ENCODE measurements at regions not wholly inside any gene's neighbourhood (a gene's known extent, or its start where the extent isn't known, plus 50 kb on each side); places are given as distances from the start of the nearest gene placed in this dataset.

DNA sequence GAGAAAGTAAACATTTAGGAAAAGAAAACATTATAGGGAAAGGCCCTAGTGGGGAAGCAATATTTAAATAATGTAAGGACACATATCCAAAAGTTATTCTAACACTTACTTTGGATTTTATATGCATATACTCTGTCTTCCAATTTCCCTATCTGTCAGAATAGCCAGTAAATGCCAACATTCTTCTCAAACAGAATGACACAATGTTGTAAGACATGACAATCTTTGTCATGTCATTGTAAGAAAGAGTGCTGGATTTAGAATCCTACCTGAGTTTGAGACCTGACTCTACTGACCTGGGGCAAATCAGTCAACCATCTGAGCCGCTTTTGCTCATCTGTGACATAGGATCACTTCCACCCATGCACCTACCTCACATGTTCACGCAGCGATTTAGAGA lies 198.3 kb downstream of the PHLDA1 start:
- no peak for DNase-seq (ENCODE audit: low spot score)
- H3K27ac Mint-ChIP-seq: no peak overlapping the region
- no peaks in the 10 kb centered on the region for H3K4me1 Mint-ChIP-seq (ENCODE audit: low read depth)
- H3K27me3 Mint-ChIP-seq (ENCODE audit: insufficient read depth): peaks cover 9% of the 10 kb centered on the region
- no peak overlapping the region for H3K4me3 Mint-ChIP-seq
- no peaks in the 10 kb centered on the region for H3K9me3 Mint-ChIP-seq
- intact Hi-C loops (cut with micrococcal nuclease): no loop called here
- no peaks in the 10 kb centered on the region for H3K36me3 Mint-ChIP-seq (ENCODE audit: low read depth)

DNA sequence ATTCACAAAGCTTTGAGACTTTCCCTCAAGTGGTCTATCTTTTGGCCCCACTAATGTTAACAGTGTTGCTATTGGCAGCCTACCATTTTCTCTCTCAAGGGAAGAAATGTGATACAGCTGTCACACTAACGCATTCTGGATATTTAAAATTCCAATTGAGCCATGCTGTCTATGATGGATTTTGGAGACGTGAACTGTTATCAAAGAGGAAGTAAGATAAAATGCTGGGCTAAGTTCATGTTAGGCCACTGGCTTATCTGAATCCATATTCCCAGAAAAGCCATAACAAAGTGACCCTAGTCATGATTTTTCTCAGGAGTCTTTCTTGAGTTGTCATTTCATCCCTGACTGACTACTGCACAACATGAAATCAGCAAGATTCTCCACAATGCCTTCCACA lies 200.2 kb downstream of the PHLDA1 start:
- no peaks in the 10 kb centered on the region for H3K4me1 Mint-ChIP-seq (ENCODE audit: low read depth)
- no peak overlapping the region for H3K27ac Mint-ChIP-seq
- no peaks in the 10 kb centered on the region for H3K36me3 Mint-ChIP-seq (ENCODE audit: low read depth)
- no peak overlapping the region for H3K4me3 Mint-ChIP-seq
- H3K27me3 Mint-ChIP-seq (ENCODE audit: insufficient read depth): peaks cover 9% of the 10 kb centered on the region
- H3K9me3 Mint-ChIP-seq: no peaks in the 10 kb centered on the region
- intact Hi-C loops (cut with micrococcal nuclease): no loop called here
- DNase-seq (ENCODE audit: low spot score): no peak

DNA sequence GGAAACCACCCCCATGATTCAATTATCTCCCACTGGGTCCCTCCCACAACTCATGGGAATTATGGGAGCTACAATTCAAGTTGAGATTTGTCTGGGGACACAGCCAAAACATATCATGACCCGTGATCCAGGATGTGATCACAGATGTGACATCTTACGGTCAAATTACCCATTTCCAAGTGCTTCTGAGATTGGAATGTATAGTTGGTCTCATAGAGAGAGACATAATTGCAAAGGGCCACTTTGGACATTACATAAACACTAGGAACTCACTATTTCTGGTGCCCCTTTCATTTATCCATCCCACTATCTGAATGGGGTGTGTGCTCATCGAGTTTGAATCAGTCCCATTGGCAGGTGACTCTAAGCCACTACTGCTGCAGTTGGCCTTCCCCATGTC lies 204.5 kb downstream of the PHLDA1 start:
- Mint-ChIP-seq H3K9me3 (no peaks in the 10 kb centered on the region), H3K27me3 (ENCODE audit: insufficient read depth) (peaks cover 6% of the 10 kb centered on the region), H3K27ac (no peak overlapping the region), H3K4me3 (no peak overlapping the region), H3K36me3 (ENCODE audit: low read depth) (no peaks in the 10 kb centered on the region), H3K4me1 (ENCODE audit: low read depth) (no peaks in the 10 kb centered on the region)
- intact Hi-C loops (cut with micrococcal nuclease): loop anchor here (10.0 kb wide), 1 partner anchor 48 kb away; no protein-coding TSS in a partner anchor
- no peak for DNase-seq (ENCODE audit: low spot score)

DNA sequence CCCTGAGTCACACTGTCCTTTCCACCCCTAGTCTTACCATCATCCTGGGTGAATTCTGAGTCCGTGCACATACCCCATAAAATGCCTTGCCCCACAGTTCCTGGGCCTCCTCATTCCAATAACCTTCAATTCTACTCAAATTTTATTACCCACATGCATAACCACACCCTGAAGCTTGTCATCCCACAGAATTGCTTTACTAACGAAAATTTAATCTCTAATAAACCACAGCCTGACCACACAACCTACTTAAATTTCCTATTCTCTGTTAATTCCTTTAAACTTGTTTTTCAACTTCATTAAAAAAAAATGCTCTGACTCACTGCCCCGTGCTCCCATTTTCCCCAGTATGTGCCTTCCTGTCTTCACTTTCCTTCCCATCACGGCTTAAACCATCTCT lies 205.9 kb downstream of the PHLDA1 start:
- Mint-ChIP-seq H3K27ac (no peak overlapping the region), H3K27me3 (ENCODE audit: insufficient read depth) (peaks cover 4% of the 10 kb centered on the region), H3K4me1 (ENCODE audit: low read depth) (no peaks in the 10 kb centered on the region), H3K9me3 (no peaks in the 10 kb centered on the region), H3K36me3 (ENCODE audit: low read depth) (no peaks in the 10 kb centered on the region), H3K4me3 (no peak overlapping the region)
- intact Hi-C loops (cut with micrococcal nuclease): loop anchor here (10.0 kb wide), 1 partner anchor 49 kb away; no protein-coding TSS in a partner anchor
- no peak for DNase-seq (ENCODE audit: low spot score)

DNA sequence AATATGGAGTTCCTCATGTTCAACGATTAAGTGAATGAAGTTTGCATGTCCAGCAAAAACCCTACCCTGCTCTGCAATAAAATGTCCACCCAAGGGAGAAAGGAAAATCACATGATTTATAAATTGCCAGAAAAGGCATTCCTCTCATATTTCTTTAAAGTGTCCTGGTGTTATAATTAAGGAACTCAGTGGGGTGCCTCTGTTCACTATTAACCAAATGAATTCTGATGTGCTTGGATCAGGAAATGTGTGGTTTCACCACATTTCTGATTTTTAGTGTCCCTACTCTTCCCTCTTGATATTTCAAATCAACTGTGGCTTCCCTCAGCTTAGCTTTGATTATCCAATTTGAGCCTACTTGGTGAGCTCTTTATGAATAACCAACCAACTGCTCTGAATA lies 208.1 kb downstream of the PHLDA1 start:
- peaks cover 6% of the 10 kb centered on the region for H3K4me1 Mint-ChIP-seq (ENCODE audit: low read depth)
- no peaks in the 10 kb centered on the region for H3K9me3 Mint-ChIP-seq
- no peak for DNase-seq (ENCODE audit: low spot score)
- intact Hi-C loops (cut with micrococcal nuclease): loop anchor here (10.0 kb wide), 1 partner anchor 51 kb away; no protein-coding TSS in a partner anchor
- no peak overlapping the region for H3K27ac Mint-ChIP-seq
- no peak overlapping the region for H3K4me3 Mint-ChIP-seq
- no peaks in the 10 kb centered on the region for H3K36me3 Mint-ChIP-seq (ENCODE audit: low read depth)
- H3K27me3 Mint-ChIP-seq (ENCODE audit: insufficient read depth): no peaks in the 10 kb centered on the region

DNA sequence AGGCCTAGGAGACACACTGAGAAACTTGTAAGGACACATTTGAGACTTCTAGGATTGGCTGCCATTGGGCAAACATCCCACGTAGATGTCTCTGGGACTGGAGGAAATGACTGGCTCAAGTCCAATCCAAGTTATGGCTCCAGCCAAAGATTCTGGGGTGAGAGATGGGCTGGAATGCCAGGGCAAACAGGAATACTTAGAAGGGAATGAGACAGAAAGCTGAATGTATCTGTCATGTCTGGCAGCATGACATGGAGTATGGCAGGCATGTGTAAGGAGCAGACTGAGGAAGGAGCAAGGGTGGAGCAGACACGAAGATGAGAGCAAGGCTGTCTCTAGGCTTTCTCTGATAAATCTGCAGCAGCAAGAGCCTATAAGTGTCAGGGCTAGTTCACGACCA lies 209.2 kb downstream of the PHLDA1 start:
- no peak for DNase-seq (ENCODE audit: low spot score)
- intact Hi-C loops (cut with micrococcal nuclease): loop anchor here (10.0 kb wide), 1 partner anchor 52 kb away; no protein-coding TSS in a partner anchor
- Mint-ChIP-seq H3K9me3 (no peaks in the 10 kb centered on the region), H3K36me3 (ENCODE audit: low read depth) (no peaks in the 10 kb centered on the region), H3K27ac (no peak overlapping the region), H3K4me3 (no peak overlapping the region), H3K4me1 (ENCODE audit: low read depth) (peaks cover 7% of the 10 kb centered on the region), H3K27me3 (ENCODE audit: insufficient read depth) (no peaks in the 10 kb centered on the region)

DNA sequence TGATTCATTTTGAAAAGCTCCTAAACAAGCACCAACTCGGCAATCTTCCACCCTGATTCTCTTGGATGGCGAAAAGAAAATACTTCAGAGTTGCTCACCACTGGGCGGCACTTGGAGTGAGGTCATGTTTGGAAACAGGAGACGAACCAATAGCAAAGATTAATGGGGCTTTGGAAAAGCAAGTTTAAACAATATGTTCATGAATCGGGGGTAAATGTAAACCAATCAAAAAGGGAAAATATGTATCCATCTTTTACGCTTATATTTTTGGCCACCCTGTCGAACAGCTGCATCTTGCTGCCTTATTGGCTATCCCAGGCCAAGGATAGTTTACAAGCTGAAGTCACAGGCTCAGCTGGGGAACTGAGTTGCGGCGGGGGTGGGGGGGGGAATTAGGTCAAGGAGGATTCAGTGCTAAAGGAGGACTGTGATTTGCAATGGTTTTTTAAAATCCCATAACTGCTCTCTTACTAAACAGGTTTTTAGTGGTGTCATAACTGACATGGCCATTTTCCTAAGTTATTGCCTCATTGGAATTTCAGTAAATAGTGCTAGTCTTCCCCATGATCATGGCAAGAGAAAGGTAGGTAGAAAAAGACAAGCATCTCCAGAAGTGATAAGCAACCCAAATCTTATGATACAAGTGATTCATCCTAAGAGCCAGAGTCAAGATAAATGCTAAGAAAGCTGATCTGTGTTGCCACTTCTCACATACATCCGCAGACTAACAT lies 210.6 kb downstream of the PHLDA1 start:
- no peak overlapping the region for H3K27ac Mint-ChIP-seq
- no peaks in the 10 kb centered on the region for H3K27me3 Mint-ChIP-seq (ENCODE audit: insufficient read depth)
- H3K4me1 Mint-ChIP-seq (ENCODE audit: low read depth): peaks cover 18% of the 10 kb centered on the region
- no peak overlapping the region for H3K4me3 Mint-ChIP-seq
- no peaks in the 10 kb centered on the region for H3K9me3 Mint-ChIP-seq
- no peak for DNase-seq (ENCODE audit: low spot score)
- intact Hi-C loops (cut with micrococcal nuclease): loop anchor here (10.0 kb wide), 1 partner anchor 54 kb away; no protein-coding TSS in a partner anchor
- H3K36me3 Mint-ChIP-seq (ENCODE audit: low read depth): no peaks in the 10 kb centered on the region

DNA sequence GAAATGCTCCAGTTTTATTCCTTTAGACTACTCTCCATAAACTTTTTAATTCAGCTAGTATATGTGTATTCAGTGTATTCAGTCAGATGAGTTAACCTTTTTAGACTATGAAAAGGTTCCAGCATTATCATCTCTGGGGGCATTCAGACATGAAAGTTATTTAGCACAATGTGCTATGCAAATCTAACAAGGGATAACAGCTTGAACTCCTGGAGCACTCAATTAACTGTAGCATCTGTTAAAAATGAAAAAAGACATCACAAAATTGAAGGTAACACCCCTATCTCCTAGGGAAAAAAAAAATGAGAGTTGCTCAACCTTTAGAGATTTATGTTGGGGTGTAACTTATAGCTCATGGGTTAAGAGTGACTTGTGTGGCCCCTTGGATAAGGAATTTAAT lies 211.5 kb downstream of the PHLDA1 start:
- DNase-seq (ENCODE audit: low spot score): no peak
- H3K4me3 Mint-ChIP-seq: no peak overlapping the region
- intact Hi-C loops (cut with micrococcal nuclease): loop anchor here (10.0 kb wide), 1 partner anchor 55 kb away; no protein-coding TSS in a partner anchor
- no peaks in the 10 kb centered on the region for H3K36me3 Mint-ChIP-seq (ENCODE audit: low read depth)
- no peaks in the 10 kb centered on the region for H3K9me3 Mint-ChIP-seq
- peaks cover 20% of the 10 kb centered on the region for H3K4me1 Mint-ChIP-seq (ENCODE audit: low read depth)
- H3K27ac Mint-ChIP-seq: no peak overlapping the region
- no peaks in the 10 kb centered on the region for H3K27me3 Mint-ChIP-seq (ENCODE audit: insufficient read depth)

DNA sequence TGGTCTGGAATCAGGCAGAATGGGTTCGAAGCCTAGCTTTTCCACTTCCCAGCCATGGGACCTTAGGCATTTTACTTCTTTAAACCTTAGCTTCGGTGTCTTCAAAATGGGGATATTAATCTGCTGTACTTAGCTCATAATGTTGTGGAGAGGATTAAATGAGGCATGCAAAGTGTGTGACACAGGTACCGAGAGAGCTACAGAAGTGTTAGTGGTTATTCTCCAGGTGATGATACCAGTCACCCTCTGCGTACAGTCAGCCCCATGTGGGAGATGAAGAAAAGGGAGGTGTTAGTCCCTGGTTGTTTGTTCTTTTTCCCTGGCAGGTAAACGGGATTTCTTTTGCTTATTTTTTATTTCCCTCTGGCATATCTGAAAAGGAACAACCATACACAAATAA lies 212.1 kb downstream of the PHLDA1 start:
- Mint-ChIP-seq H3K27me3 (ENCODE audit: insufficient read depth) (peaks cover 2% of the 10 kb centered on the region), H3K9me3 (no peaks in the 10 kb centered on the region), H3K36me3 (ENCODE audit: low read depth) (no peaks in the 10 kb centered on the region), H3K27ac (no peak overlapping the region), H3K4me3 (no peak overlapping the region), H3K4me1 (ENCODE audit: low read depth) (peaks cover 24% of the 10 kb centered on the region)
- intact Hi-C loops (cut with micrococcal nuclease): no loop called here
- DNase-seq (ENCODE audit: low spot score): no peak

DNA sequence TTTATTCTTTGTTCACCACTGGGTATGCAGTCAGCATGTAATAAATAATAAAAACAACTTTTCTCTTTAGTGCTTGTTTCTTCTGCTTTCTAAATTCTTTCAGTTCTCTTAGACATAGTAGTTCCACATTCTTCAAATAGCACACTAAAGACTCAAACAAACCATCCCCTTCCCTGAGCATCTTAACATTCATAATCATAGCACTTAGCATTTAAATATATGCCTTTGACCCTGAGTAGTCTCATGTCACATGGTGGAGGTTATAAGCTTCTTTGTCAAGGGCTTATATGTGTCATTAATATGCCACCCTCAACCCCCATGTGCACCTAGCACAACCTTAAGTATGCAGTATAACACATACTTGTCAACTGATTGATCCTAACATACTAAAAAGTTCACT lies 212.7 kb downstream of the PHLDA1 start:
- no peaks in the 10 kb centered on the region for H3K9me3 Mint-ChIP-seq
- H3K36me3 Mint-ChIP-seq (ENCODE audit: low read depth): no peaks in the 10 kb centered on the region
- H3K27me3 Mint-ChIP-seq (ENCODE audit: insufficient read depth): peaks cover 2% of the 10 kb centered on the region
- no peak for DNase-seq (ENCODE audit: low spot score)
- intact Hi-C loops (cut with micrococcal nuclease): no loop called here
- no peak overlapping the region for H3K27ac Mint-ChIP-seq
- no peak overlapping the region for H3K4me3 Mint-ChIP-seq
- peaks cover 24% of the 10 kb centered on the region for H3K4me1 Mint-ChIP-seq (ENCODE audit: low read depth)

DNA sequence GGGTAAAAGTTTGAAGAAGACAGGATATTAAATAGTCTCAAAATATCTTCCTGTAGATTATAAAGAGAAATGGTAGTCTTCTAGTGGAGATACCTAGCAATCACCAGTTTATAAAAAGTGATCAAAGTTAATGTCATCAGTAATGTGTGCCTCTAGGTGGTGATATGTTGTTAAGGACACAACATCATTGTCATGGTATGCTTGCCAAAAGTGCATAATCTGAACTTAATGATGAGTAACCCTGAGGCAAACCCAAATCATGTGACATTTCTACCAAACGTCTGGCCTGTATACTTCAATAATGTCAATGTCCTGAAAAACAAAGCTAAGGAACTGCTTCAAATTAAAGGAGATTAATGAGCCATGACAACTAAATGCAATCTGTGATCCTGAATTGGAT lies 214.7 kb downstream of the PHLDA1 start:
- intact Hi-C loops (cut with micrococcal nuclease): loop anchor here (1.0 to 2.0 kb wide), 4 partner anchors 96 to 220 kb away; partner anchors contain the start of gene PHLDA1
- Mint-ChIP-seq H3K27ac (no peak overlapping the region), H3K27me3 (ENCODE audit: insufficient read depth) (peaks cover 4% of the 10 kb centered on the region), H3K9me3 (no peaks in the 10 kb centered on the region), H3K36me3 (ENCODE audit: low read depth) (no peaks in the 10 kb centered on the region), H3K4me3 (no peak overlapping the region), H3K4me1 (ENCODE audit: low read depth) (peaks cover 29% of the 10 kb centered on the region)
- DNase-seq (ENCODE audit: low spot score): no peak

DNA sequence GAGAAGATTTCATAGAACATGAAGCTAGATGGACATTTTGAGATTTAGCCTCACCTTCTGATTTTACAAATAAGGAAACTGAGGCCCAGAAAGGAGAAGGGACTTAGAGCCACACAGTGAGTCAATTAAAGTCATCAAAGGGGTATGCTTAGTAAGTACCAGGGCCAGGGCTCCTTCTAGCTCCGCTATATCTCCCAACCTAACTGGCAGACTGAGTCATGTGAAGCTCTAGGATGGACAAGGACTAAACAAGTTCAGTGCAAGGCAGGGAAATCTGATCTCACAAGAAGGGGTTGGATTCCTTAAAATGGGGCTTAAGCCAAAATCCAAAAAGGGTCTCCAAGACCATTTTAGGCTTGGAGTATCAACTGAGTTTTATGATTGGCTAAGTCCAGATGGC lies 215.8 kb downstream of the PHLDA1 start:
- H3K4me1 Mint-ChIP-seq (ENCODE audit: low read depth): peaks cover 30% of the 10 kb centered on the region
- DNase-seq (ENCODE audit: low spot score): no peak
- intact Hi-C loops (cut with micrococcal nuclease): loop anchor here (2.0 kb wide), 1 partner anchor 97 kb away; no protein-coding TSS in a partner anchor
- no peaks in the 10 kb centered on the region for H3K9me3 Mint-ChIP-seq
- H3K27ac Mint-ChIP-seq: no peak overlapping the region
- no peaks in the 10 kb centered on the region for H3K36me3 Mint-ChIP-seq (ENCODE audit: low read depth)
- H3K27me3 Mint-ChIP-seq (ENCODE audit: insufficient read depth): peaks cover 9% of the 10 kb centered on the region
- H3K4me3 Mint-ChIP-seq: no peak overlapping the region

DNA sequence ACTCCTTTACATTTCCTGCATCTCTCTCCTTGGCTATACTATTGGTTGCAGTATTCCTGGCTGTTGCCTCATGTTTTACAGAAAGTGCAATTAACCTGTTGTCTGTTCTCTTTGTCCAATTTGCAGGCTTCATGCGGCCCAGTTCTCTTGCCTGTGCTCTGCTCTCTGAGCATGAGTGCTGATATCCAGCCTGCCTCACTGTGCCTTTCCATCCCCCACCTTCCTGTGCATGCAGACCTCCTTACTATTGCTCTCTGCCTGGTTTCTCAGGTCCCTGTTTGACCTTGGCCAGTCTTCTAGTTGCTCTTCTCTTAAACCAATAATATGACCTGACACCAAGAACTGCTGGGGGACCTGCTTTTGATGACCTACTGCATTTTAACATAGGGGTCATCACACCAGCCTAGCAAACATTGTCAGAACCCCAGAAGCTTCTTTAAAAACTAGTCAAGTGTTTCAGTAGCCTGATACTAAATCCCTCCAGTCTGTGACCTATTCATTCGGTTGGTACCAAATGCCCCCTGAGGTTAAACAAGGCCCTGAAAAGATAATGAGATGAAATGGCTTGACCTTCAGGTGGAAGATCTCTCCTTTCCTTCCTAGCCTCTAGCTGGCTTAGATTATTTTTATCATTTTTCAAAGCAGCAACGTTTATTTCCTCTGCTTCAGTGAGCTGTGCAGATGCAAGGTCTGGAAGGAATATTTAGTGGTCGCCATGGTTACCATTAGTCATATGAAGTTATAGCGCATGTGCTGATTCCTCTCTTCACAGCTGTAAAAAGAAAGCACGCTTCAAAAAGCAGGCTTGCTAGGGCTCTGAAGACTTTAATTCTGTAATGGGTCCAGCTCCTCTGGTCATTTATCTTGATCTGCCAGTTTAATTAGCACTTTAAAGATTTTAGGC lies 216.5 kb downstream of the PHLDA1 start:
- H3K36me3 Mint-ChIP-seq (ENCODE audit: low read depth): no peaks in the 10 kb centered on the region
- no peak for DNase-seq (ENCODE audit: low spot score)
- no peak overlapping the region for H3K4me3 Mint-ChIP-seq
- H3K27ac Mint-ChIP-seq: no peak overlapping the region
- intact Hi-C loops (cut with micrococcal nuclease): no loop called here
- no peaks in the 10 kb centered on the region for H3K9me3 Mint-ChIP-seq
- peaks cover 30% of the 10 kb centered on the region for H3K4me1 Mint-ChIP-seq (ENCODE audit: low read depth)
- peaks cover 10% of the 10 kb centered on the region for H3K27me3 Mint-ChIP-seq (ENCODE audit: insufficient read depth)

Measured in activated T-helper 1 cell treated with anti-CD3 and anti-CD28 coated beads, Interleukin-12 subunit alpha, Interleukin-12 subunit beta, Interleukin-2, Interleukin-4 antibody, amounts not matched to agents 30 ng/mL and 10 ng/mL and 1 ng/mL, durations not matched to agents 14 hours and 24 hours and 36 hours (primary cell).